Epithelial cell of prostate (primary cell): ENCODE measurements at regions not wholly inside any gene's neighbourhood (a gene's known extent, or its start where the extent isn't known, plus 50 kb on each side); places are given as distances from the start of the nearest gene placed in this dataset.
"Not testable (repeated sequence)": the region's sequence is repeated elsewhere in the genome, so short reads cannot be mapped to it uniquely, and the experiment has no call there.

Source experiments
- DNase-seq: peaks from one replicate; pipeline ENCODE4 v3.0.0-alpha.2; 2011; ENCODE audit warnings: low read depth, low spot score
- H3K27ac ChIP-seq: fragments of 450-650 bp; 2 replicates; pipeline ENCODE4 v1.5.1; 2017; ENCODE audit warnings: mild to moderate bottlenecking

DNA sequence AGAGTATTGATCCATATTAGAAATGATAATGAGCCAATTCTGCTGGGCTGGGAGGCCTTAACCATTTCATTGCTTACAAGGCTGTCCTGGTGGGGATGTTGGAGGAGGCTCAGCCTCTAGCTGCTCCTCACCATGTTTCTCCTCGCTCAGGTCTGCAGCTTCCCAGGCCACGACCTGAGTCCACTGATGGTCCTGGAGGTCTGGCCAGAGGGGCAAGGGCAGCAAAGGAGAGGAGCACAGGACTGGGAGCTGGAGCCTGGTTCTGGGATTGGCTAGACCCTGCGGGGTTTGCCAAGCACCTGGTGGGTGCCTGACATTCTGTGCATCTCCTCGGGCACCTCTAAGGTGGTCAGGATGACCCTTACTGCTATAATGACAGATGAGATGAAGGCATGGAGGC, 92.6 kb downstream of the KIF26A start:
- no peak overlapping the region for H3K27ac ChIP-seq
- DNase-seq, result no peak

DNA sequence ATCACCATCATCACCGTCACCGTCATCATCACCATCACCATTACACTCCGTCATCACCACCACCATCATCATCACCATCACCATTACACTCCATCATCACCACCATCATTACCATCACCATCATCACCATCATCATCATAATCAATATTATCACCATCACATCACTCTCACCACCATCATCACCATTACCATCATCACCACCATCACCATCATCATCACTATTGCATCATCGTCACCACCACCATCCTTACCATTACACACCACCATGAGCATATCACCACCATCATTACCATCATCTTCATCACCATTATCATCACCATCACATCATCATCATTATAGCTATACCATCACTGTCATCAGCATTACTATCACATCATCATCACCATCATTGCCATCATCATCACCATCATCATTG, 93.7 kb downstream of the KIF26A start:
- no peak overlapping the region for H3K27ac ChIP-seq

DNA sequence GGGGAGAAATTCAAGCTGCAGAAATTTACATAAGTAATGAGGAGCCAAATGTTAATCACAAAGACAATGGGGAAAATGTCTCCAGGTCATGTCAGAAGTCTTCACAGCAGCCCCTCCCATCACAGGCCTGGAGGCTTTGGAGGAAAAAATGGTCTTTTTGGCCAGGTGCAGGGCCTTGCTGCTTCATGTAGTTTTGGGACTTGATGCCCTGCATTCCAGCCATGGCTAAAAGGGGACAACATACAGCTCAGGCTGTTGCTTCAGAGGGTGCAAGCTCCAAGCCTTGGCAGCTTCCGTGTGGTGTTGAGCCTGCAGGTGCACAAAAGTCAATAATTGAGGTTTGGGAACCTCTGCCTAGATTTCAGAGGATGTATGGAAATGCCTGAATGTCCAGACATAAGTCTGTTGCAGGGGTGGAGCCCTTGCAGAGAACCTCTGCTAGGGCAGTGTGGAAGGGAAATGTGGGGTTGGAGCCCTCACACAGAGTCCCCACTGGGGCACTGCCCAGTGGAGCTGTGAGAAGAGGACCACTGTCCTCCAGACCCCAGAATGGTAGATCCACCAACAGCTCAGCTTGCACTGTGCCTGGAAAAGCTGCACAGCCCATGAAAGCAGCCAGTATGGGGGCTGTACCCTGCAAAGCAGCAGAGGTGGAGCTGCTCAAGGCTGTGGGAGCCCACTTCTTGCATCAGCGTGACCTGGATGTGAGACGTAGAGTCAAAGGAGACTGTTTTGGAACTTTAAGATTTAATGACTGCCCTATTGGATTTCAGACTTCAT, 95.8 kb downstream of the KIF26A start:
- not testable (repeated sequence) for DNase-seq, H3K27ac ChIP-seq

More for the DNA sequence above, 93.7 kb downstream of the KIF26A start:
- DNase-seq, result no peak

DNA sequence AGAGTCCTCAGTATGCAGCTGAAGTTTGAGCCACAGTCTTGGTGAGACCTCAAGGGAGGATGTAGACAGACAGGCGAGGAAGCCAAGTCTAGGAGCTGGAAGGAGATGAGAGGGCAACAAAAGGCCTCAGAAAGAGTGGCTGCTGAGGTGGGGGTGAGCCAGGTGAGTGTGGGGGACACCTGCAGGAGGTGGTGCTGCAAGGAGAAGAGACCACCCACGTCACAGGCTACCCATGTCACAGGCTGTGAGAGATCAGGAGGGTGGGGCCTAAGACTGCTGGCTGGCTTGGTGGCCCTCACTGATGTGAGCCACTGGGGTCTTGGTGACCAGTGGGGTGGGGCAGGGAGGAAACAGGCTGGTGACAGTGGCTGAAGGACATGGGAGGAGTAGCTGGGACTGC, 97.3 kb downstream of the KIF26A start:
- DNase-seq, result no peak
- H3K27ac ChIP-seq, result no peak overlapping the region

DNA sequence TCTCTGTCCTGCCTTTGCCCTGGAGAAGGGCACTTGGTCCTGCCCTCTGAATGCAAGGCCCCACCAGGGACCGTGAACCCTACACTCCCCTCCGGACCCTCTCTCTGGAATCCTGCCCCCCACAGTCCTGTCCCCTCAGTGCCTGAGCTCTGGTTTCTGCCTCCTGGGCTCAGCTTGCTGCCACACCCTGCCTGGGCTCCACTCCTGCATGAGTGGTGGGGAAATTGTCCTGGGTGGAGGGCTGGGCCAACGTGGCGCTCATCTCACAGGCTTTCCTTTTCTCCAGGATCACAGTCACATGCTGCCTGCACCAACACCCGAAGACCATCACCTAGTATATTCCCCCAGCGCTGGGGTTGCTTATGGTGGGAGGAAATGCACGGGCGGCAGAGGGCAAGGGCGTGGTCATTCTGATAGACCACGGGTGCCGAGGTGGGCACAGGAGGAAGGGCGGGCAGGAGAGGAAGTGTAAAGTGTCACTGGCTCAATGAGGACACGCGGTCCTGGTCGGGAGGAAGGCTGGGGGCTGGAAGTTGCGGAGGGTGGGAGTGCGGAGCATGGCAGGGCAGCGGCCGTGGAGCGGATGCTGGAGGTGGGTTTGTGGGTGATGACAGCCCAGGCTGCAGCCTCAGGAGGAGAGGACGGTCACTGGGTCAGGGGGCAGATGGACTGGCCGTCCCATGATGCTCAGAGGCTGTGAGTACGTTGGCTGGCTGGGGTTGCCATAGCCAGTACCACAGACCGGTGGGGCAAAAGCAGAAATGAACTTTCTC, 99.5 kb downstream of the KIF26A start:
- no peak for DNase-seq
- H3K27ac ChIP-seq, result no peak overlapping the region

DNA sequence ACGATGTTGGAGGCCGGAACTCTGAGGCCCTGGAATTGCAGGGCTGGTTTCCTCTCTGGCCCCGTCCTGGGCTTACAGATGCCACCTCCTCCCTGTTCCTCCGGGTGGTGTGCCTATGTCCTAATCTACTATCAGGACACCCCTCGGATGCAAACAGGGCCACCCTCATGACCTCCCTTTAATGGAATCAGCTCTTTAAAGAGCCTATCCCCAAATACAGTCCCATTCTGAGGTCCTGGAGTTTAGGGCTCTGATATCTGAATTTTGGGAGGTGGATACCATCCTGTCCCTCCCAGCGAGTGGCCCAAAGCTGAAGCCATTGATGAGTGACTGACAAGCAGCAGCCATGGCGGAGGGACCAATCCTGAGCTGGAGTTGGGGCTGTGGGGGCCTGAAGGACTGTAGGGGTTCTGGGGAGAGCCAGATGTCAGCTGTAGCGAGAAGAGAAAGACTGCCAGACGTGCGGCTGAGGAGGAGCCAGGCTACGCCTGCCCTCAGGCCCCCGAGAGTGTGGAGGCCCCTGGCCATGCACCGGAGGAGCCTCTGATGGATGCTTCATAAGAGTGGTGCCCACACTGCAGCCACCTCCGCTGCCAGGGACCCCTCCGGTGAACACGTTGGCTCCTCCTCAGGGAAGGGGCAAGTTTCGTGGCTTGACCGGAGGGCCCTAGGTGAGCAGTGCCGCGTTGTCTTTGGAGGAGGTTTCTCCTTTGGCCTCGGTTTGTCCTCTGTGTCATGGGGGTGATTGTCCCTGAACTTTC, 100.2 kb downstream of the KIF26A start:
- DNase-seq, result no peak

DNA sequence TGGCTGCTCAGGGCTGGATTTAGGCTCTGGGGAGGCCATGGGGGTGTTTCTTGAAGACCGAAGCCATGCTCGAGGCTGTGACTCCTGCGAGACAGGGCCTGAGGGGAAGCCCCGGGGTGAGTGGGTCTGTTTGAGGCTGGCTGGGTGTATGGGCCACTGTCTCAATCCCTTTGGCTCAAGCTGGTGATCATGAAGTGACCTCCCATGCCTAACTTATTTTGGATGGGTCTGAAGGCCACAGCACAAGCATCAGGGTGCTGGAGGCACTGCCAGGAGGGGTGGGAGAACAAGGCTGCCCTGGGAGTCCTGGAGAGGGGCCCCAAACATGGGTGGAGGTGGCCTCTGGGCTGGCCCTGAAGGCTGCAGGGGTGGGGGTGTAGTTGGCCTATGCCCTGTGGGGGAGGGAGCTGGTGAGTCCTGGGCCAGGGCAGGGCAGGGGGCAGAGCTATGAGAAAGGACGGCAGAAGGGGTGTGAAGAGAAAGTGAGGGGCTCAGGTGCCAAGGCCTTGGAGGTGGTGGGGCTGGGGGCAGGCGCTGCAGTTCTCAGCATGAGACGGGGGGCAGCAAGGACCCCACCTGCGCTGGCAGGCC, 100.9 kb downstream of the KIF26A start:
- DNase-seq, result no peak
- H3K27ac ChIP-seq, result no peak overlapping the region

More for the DNA sequence above, 100.2 kb downstream of the KIF26A start:
- no peak overlapping the region for H3K27ac ChIP-seq

DNA sequence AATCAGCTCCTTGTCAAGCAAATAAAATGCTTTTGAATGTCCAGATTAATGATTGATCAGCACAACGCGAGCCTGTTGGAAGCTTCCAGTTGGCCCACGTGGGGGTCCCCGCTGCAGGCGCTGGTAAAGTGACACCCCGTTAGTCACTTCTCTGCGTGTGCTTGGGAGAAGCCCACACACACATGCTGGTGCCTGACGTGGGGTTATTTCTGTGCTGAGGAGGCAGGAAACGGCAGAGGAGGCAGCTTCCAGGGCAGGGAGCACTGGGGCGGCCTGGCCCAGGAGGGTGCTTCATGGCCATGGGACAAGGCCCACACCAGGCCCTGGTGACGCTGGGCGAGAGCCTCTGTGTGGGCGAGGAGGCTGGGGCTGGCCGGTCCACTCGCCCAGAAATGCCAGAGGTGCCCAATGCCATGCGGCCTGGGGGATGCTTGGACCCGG, 101.5 kb downstream of the KIF26A start:
- H3K27ac ChIP-seq, result no peak overlapping the region
- DNase-seq, result no peak

DNA sequence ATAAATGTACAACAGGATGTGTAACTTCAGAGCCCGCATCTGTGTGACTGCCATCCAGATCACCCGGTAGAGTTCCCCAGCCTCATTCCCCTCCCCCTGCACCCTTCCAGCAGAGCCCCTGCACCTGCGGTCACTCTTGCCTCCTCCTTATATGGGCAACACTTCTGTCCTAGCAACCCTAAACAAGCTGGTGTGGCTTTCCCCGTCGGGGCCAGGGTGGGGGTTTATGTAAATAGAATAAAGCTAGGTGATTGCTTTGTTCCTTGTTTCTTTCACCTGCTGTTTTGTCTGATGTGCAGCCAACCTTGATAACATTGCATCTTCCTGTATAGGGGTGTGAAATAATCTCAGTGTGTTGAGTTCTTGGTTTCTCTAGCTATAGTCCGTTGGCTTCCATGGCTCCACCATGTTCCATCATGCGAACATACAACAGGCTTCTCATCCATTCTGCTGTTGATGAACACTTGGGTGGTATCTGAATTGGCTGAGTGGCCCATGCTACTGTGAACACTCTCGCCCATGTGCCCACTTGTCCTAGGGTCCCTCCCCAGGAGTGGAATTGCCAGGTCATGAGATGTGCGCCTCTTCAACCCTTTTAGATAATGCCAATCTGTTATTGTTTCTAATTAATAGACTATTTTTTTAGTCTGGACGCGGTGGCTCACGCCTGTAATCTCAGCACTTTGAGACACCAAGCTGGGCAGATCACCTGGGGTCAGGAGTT, 102.2 kb downstream of the KIF26A start:
- no peak for DNase-seq

DNA sequence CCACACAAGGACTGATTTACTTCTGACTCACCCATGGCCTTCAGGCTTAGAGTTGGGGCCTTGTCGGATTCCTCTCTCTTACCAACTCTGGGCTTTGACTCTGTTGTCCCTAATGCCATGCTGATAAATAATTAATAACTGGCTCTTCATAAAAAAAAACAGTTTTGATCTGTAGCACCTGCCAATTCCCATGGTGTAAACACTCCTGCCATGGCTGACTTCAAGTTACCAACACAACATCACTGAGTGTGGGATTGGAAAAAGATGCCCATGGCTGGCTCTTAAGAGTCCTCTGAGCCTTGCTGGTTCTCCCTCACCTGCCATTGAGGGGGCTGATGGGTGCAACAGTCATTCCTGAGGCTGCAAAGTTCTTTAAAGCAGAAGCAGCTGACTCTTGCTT, 104.8 kb downstream of the KIF26A start:
- no peak for DNase-seq
- no peak overlapping the region for H3K27ac ChIP-seq

More for the DNA sequence above, 102.2 kb downstream of the KIF26A start:
- no peak overlapping the region for H3K27ac ChIP-seq

DNA sequence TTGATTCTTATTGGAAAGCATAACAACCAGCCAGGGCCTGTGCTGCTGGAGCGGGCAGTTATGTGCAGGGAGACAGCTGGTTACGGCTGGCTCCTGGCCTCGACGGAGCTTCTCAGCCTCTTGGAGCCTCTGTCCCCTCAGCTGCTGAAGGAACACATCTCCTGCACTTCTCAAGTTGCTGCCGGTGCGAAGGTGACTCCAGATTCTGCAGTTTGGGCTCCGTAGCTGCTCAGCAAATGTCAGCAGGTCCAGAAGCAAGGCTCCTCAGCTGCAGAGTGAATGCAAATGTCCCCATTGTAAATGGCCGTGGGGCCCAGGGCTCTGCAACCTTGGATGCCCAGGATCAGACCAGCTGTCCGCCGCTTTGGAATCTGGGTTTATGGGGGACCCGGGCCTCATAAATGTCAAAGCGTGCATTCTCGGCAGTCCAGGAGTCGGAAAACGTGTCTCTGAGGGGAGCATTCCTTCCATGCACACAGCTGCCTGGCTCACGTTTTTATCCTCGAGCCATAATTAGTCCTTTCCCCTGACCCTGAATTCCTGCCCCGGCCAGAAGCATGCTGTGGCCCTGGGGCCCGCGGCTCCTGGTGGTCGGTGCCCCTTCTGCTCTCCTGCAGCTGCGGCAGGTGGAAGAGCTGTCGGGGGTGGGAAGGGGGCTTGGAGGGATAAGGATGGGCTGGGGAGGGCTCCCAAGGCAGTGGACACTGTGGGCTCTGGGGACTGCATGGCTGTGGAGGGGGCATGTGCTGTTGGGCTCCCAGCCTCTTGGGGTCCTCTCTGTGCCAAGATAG, 106.0 kb downstream of the KIF26A start:
- no peak for DNase-seq
- H3K27ac ChIP-seq, result no peak overlapping the region

DNA sequence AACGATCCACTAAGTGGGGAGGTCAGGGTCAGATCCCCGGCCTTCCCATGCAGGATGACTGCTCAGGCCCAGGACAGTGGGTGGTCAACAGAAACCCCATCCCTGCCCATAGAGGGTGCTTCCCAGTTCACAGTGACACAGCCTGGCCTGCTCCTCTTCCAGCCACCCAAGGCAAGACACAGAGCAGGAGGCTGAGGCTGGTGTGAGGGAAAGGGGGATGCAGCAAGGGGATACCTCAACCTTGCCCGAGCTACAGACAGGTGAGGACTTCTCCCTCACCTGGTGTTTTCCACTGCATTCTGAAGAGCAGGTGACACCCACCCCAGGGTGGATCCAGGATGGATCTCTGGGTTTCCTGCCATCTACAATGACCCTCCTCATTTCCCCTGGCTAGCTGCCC, 106.7 kb downstream of the KIF26A start:
- H3K27ac ChIP-seq, result no peak overlapping the region
- DNase-seq, result no peak

DNA sequence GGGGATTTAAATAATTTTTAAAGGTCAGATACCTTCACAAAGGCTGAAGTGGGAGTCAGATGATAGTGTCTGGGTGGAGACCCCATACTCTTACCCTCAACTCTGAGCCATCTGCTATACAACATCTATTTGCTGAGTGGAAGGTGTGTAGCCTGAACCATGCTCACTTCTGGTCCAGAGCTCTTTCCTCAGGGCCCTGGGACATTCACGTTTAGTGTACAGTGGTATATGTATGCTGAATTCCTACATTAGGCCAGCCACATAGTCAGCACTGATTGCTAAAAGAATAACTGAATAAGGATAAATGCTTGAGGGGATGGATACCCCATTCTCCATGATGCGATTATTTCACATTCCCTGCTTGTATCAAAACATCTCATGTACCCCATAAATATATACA, 107.3 kb downstream of the KIF26A start:
- no peak for DNase-seq
- H3K27ac ChIP-seq, result no peak overlapping the region

DNA sequence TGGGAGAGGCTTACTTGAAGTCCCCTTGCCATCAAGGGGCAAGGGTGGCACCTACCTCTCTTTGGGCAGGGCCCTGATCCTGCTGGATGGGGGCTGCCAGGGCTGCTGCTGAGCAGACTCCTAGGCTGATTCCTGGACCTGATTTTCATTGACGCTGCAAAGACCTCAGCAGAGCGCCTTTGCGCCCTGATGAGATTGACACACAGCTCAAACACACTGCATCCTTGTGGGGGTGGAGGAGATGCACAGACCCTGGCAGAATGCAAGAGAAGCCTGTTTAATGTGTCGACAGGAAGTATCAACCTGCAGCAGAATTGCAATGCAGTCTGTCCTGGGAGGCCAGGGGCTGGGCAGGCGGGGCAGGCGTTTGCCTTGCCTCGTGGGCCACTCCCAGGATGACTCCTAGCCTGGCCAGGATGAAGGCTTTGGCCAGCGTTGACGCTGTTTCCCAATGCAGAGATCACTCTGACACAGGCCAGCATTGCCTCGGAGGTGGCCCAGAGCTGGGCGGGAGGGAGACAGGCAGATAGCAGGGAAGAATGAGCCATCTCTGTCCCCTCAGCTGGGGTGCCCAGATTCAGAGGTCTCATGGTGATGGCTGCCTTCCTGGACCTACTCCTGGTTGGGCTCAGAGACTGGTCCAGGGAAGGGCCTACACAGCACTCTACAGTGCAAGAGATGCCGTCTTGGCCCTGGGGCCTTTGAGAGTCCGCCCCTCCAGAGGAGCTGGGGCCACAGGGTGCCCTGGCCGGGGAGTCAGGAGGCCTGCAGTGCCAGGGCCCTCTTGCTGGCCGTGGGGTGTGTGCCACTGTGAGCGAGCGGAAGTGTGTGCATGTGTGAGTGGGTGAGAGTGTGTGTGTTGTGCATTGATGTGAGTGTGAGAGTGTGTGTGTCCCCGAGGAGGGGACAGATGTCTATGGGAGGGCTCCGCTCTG, 108.3 kb downstream of the KIF26A start:
- H3K27ac ChIP-seq, result no peak overlapping the region
- no peak for DNase-seq

DNA sequence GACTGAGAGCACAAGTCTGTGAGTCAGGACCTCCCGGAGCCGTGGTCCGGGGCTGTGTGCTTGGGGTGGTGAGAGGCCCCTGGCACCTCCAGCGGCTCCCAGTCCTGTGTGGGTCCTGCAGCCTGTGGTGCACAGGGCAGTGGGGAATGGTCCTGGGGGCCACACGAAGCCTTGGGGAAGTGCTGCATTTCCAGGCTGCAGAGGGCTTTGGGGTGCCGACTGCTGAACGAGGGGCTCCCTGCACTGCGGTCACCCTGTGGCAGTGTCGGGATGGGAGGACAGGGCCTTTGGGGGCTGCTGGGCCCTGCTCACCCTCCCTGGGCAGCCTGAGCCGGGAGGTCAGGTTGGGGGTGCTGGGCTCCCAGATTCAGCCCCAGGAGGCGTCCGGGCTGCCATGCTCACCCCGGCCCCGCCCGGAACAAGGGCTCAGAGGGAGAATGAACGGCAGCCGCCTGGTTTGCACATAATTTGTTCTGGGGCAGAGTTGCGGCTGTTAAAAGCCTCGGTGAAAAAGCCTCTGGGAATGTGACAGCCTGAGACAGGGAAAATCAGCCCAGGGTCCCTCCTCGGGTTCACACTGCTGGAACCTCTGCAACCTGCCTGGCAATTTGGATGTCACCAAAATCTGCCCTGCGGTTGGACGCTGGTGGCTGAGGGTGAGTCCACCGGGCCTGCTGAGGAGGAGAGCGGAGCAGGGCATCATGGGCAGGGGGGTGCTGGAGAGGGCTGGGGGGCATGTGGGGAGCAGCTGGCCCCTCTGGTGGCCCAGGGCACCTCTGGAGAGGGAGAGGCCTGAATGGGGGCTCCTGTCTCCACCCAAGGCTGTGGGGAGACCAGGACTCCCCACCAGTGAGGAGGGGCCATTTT, 109.2 kb downstream of the KIF26A start:
- no peak overlapping the region for H3K27ac ChIP-seq
- DNase-seq, result no peak

DNA sequence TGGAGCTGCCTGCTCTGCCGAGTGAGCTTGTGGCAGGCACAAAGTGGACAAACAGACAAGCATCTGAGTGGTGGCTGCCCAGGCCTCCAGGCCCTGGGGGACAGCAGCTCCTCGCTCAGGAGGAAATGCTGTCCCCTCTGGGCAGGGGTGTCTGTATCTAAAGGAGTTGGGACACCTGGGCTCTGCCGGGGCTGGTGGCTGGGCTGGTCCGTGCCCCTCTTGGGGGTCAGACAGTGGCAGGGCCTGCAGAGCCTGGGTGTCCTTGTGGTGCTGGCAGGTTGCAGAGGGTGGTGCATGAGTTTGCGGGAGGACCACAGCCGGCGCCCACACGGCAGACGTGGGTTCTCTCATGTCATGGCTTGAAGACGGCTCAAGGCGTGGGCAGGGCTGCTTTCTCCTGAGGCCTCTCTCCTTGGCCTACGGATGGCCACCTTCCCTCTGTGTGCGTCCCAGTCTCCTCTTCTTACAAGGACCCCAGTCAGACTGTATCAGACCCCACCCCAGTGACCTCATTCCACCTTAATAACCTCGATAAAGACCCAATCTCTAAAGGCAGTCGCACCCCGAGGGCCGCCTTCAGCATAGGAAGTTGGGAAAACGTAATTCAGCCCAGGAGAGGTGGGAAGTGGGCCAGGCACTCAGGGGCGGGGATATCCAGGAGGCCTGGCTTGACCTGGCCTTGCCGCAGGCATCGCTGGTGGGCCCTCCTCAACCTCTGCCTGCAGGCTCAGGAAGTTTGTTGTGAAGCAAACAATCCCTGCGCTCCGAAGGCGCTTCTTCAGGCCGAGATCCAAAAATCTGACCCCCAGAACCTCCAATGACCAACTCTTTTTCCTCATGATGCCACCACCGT, 110.0 kb downstream of the KIF26A start:
- DNase-seq, result no peak
- no peak overlapping the region for H3K27ac ChIP-seq
